PFSK-1 (cell line): ENCODE measurements at regions not wholly inside any gene's neighbourhood (a gene's known extent, or its start where the extent isn't known, plus 50 kb on each side); places are given as distances from the start of the nearest gene placed in this dataset.

Experiments
- POLR2AphosphoS5 ChIP-seq: IDR thresholded peaks from 2 replicates; pipeline ENCODE4 v1.6.1; 2012; ENCODE audit warnings: low read depth, mild to moderate bottlenecking, control low read depth, low read length, moderate library complexity
- SIN3A ChIP-seq: IDR thresholded peaks from 2 replicates; pipeline ENCODE4 v1.6.1; 2012; ENCODE audit warnings: mild to moderate bottlenecking, low read length, moderate library complexity, borderline replicate concordance; ENCODE audit not compliant: insufficient read depth

GRCh38 chr13:29914581-29914980 lies 64.2 kb upstream of the UBL3 start:
- TF ChIP-seq POLR2AphosphoS5 (no peak), SIN3A (no peak)
